KMS-11 (cell line): ENCODE measurements at regions not wholly inside any gene's neighbourhood (a gene's known extent, or its start where the extent isn't known, plus 50 kb on each side); places are given as distances from the start of the nearest gene placed in this dataset.

Experiments
- H2AFZ ChIP-seq: fragments of 200-600 bp; sonication (generic); 2 replicates; pipeline ENCODE4 v1.6.1; 2016; ENCODE audit warnings: antibody characterized with exemption, mixed run types, low read depth
- H3K27ac ChIP-seq: fragments of 200-600 bp; sonication (generic); 2 replicates; pipeline ENCODE4 v1.6.1; 2016; ENCODE audit warnings: mild to moderate bottlenecking, mixed run types
- H3K27me3 ChIP-seq: fragments of 200-600 bp; sonication (generic); 2 replicates; pipeline ENCODE4 v1.6.1; 2017; ENCODE audit warnings: mild to moderate bottlenecking, low read depth, mixed run types, moderate library complexity; ENCODE audit not compliant: insufficient read depth
- H3K36me3 ChIP-seq: fragments of 200-600 bp; sonication (generic); 2 replicates; pipeline ENCODE4 v1.6.1; 2017; ENCODE audit warnings: mild to moderate bottlenecking, mixed run types; ENCODE audit not compliant: insufficient read depth
- H3K4me1 ChIP-seq: fragments of 200-600 bp; sonication (generic); 2 replicates; pipeline ENCODE4 v1.6.1; 2016; ENCODE audit warnings: mild to moderate bottlenecking, low read depth, mixed run types; ENCODE audit not compliant: poor library complexity, severe bottlenecking
- H3K4me2 ChIP-seq: fragments of 200-600 bp; sonication (generic); 2 replicates; pipeline ENCODE4 v1.7.0; 2016; ENCODE audit warnings: mild to moderate bottlenecking, mixed run types
- H3K4me3 ChIP-seq: fragments of 200-600 bp; sonication (generic); IDR thresholded peaks from 2 replicates; pipeline ENCODE4 v1.6.1; 2017; ENCODE audit warnings: low read depth, low read length, mixed read lengths; ENCODE audit not compliant: insufficient read depth
- H3K79me2 ChIP-seq: fragments of 200-600 bp; sonication (generic); 2 replicates; pipeline ENCODE4 v1.6.1; 2016; ENCODE audit warnings: low read depth, mixed run types; ENCODE audit not compliant: insufficient read depth
- H3K9ac ChIP-seq: fragments of 200-600 bp; sonication (generic); 2 replicates; pipeline ENCODE4 v1.6.1; 2016; ENCODE audit warnings: mild to moderate bottlenecking, mixed run types
- H4K20me1 ChIP-seq: fragments of 200-600 bp; sonication (generic); 2 replicates; pipeline ENCODE4 v1.6.1; 2016; ENCODE audit warnings: mild to moderate bottlenecking, mixed run types; ENCODE audit not compliant: insufficient read depth
- CTCF ChIP-seq: fragments of 200-600 bp; sonication (generic); conservative IDR thresholded peaks from 2 replicates; pipeline ENCODE4 v1.6.1; 2017; ENCODE audit warnings: low read depth, mild to moderate bottlenecking, antibody characterized with exemption, low read length, moderate library complexity, mixed read lengths

- no peaks in the 10 kb centered on the region for H3K79me2 ChIP-seq
- no peak overlapping the region for H3K4me2 ChIP-seq
- H3K27ac ChIP-seq = no peak overlapping the region
- no peaks in the 10 kb centered on the region for H3K4me1 ChIP-seq
- no peaks in the 10 kb centered on the region for H4K20me1 ChIP-seq
- TF ChIP-seq CTCF = no peak
- no peaks in the 10 kb centered on the region for H3K27me3 ChIP-seq
- H3K9ac ChIP-seq = no peak overlapping the region
- no peak overlapping the region for H3K4me3 ChIP-seq
- no peaks in the 10 kb centered on the region for H3K36me3 ChIP-seq
- H2AFZ ChIP-seq = no peak overlapping the region
Observed at GRCh38 chr4:166309286-166309685, 436.2 kb downstream of the TLL1 start.

- Histone ChIP-seq H3K27me3 (no peaks in the 10 kb centered on the region), H4K20me1 (no peaks in the 10 kb centered on the region), H3K79me2 (no peaks in the 10 kb centered on the region), H3K36me3 (no peaks in the 10 kb centered on the region), H3K9ac (no peak overlapping the region), H3K27ac (no peak overlapping the region), H2AFZ (no peak overlapping the region), H3K4me1 (no peaks in the 10 kb centered on the region), H3K4me3 (no peak overlapping the region), H3K4me2 (no peak overlapping the region)
- TF ChIP-seq CTCF = no peak
Observed at GRCh38 chr4:166311169-166311568, 438.1 kb downstream of the TLL1 start.

GRCh38 chr4:166312166-166312565 lies 439.1 kb downstream of the TLL1 start:
- Histone ChIP-seq H3K4me2 (no peak overlapping the region), H3K27me3 (no peaks in the 10 kb centered on the region)

GRCh38 chr4:166314902-166315301 lies 441.9 kb downstream of the TLL1 start:
- no peak for TF ChIP-seq CTCF
- no peak overlapping the region for H3K4me3 ChIP-seq
- H3K4me2 ChIP-seq = no peak overlapping the region
- H3K27ac ChIP-seq = no peak overlapping the region
- H3K36me3 ChIP-seq = no peaks in the 10 kb centered on the region
- no peaks in the 10 kb centered on the region for H4K20me1 ChIP-seq
- H3K4me1 ChIP-seq = no peaks in the 10 kb centered on the region
- H3K79me2 ChIP-seq = no peaks in the 10 kb centered on the region
- no peak overlapping the region for H3K9ac ChIP-seq
- no peaks in the 10 kb centered on the region for H3K27me3 ChIP-seq
- no peak overlapping the region for H2AFZ ChIP-seq

More at GRCh38 chr4:166312166-166312565, 439.1 kb downstream of the TLL1 start:
- no peak for TF ChIP-seq CTCF
- Histone ChIP-seq H4K20me1 (no peaks in the 10 kb centered on the region), H3K9ac (no peak overlapping the region), H3K4me1 (no peaks in the 10 kb centered on the region), H2AFZ (no peak overlapping the region), H3K4me3 (no peak overlapping the region), H3K27ac (no peak overlapping the region), H3K36me3 (no peaks in the 10 kb centered on the region), H3K79me2 (no peaks in the 10 kb centered on the region)
